ENCODE measurements at regions not wholly inside any gene's neighbourhood (a gene's known extent, or its start where the extent isn't known, plus 50 kb on each side); places are given as distances from the start of the nearest gene placed in this dataset.

DNA sequence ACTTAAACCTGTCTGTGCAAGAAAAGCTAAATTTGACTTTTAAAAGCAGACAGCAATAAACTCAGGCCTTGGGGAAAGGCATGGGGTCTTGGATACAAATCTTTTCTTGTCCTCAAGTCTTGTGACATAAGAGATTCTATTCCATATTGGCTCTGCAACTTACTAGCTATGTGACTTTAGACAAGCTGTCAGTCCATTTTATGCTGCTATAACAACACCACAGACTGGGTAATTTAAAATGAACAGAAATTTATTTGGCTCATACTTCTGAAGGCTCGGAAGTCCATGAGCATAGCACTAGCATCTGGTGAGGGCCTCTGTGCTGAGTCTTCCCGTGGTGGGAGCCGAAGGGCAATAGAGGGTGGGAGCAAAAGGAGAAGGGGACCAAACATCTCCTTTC is 246.0 kb upstream of the MOCS1 start:
- DNase-seq (no peak), ATAC-seq (no peak)
- no peak overlapping the region for H3K4me3 Mint-ChIP-seq
- no peaks in the 10 kb centered on the region for H3K4me1 Mint-ChIP-seq (ENCODE audit: low read depth)
- ChIA-PET POLR2A (no interaction called here), CTCF (no interaction called here)
- H3K27me3 Mint-ChIP-seq (ENCODE audit: low read depth), result peaks cover 13% of the 10 kb centered on the region
- peaks cover 18% of the 10 kb centered on the region for H3K9me3 Mint-ChIP-seq (ENCODE audit: insufficient read depth)
- no peaks in the 10 kb centered on the region for H3K36me3 Mint-ChIP-seq (ENCODE audit: low read depth)
- H3K27ac Mint-ChIP-seq, result no peak overlapping the region

DNA sequence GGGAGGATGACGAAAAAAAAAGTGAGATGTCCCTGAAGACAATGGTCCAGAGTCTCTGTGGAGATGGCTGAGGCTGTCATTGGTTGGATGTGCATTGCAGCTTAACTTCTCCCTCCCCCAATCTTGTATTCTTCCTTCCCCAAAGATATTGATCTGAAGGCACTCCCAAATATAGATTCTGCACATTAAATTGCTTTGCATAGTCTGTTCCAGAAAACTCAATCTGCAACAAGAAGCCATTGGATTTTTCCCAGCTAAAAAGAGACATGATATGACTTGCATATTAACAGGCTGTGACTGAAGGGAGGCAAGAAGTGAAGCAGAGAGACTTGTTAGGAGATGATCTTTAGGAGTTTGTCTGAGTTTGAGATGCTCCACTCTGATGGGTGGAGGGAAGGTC is 245.2 kb upstream of the MOCS1 start:
- no peaks in the 10 kb centered on the region for H3K4me1 Mint-ChIP-seq (ENCODE audit: low read depth)
- peaks cover 13% of the 10 kb centered on the region for H3K27me3 Mint-ChIP-seq (ENCODE audit: low read depth)
- H3K36me3 Mint-ChIP-seq (ENCODE audit: low read depth), result no peaks in the 10 kb centered on the region
- peaks cover 13% of the 10 kb centered on the region for H3K9me3 Mint-ChIP-seq (ENCODE audit: insufficient read depth)
- H3K4me3 Mint-ChIP-seq, result no peak overlapping the region
- ChIA-PET CTCF (no interaction called here), POLR2A (no interaction called here)
- DNase-seq, result no peak
- no peak overlapping the region for H3K27ac Mint-ChIP-seq
- ATAC-seq, result no peak

DNA sequence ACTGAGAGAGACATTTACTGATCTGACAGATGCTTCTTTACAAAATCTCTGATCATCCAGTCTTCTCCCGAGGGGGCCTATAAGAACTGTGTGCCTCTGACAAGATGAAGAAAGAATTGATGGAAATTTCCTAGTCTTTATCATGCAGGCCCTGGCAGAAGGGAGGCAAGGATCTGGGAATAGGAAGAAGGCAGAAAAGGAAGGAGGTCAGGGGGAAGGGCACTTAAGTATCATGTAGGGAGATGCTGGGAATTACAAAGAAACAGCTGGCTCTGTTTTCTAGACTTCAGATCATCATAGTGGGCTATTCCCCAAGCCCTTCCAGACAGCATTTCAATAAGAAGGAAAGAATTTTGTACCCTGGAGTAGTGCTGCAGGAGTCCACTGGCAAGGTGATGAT is 243.3 kb upstream of the MOCS1 start:
- Mint-ChIP-seq H3K36me3 (ENCODE audit: low read depth) (no peaks in the 10 kb centered on the region), H3K27ac (no peak overlapping the region), H3K4me1 (ENCODE audit: low read depth) (no peaks in the 10 kb centered on the region), H3K27me3 (ENCODE audit: low read depth) (peaks cover 10% of the 10 kb centered on the region), H3K9me3 (ENCODE audit: insufficient read depth) (no peaks in the 10 kb centered on the region), H3K4me3 (no peak overlapping the region)
- ATAC-seq (no peak), DNase-seq (no peak)
- ChIA-PET POLR2A (no interaction called here), CTCF (no interaction called here)

DNA sequence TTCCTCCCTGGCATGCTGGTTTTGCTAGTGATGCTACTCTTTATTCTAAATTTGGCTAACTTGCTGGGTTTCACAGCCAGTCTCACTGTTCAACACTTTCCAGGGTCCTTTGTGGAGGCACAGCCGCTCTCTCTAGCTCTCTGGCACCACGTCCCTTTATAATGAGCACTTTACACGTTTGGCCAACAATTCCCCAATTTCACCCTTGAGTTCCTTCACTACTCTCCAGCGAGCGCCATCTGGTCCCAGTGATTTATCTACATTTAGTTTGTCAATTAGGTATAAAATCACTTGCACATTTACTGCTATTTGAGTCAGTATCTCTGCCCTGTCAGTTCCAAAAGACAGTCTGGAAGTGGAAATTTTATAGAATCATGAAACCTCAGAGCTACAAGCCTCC is 241.9 kb upstream of the MOCS1 start:
- Mint-ChIP-seq H3K4me3 (no peak overlapping the region), H3K27me3 (ENCODE audit: low read depth) (peaks cover 8% of the 10 kb centered on the region), H3K9me3 (ENCODE audit: insufficient read depth) (no peaks in the 10 kb centered on the region), H3K27ac (no peak overlapping the region), H3K4me1 (ENCODE audit: low read depth) (no peaks in the 10 kb centered on the region), H3K36me3 (ENCODE audit: low read depth) (no peaks in the 10 kb centered on the region)
- DNase-seq, result no peak
- ChIA-PET CTCF (no interaction called here), POLR2A (no interaction called here)
- no peak for ATAC-seq

DNA sequence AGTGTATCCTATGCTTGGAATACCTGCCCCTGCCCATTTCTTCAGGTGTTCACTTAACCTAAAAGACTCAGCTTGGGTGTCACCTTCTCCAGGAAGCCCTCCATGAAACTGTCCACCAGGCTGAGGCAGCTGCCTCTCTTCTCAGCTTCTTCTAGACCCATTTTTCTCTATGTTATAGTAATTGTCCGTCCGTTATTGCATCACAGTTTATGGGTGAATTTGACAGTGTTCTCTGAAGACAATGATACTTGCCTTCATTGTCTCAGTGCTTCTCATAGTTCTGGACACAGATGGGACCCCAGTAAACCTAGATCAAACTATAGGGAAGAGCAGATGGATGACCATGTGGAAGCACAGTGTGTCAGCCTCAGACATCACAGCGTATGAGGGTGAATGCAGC is 238.0 kb upstream of the MOCS1 start:
- Mint-ChIP-seq H3K27me3 (ENCODE audit: low read depth) (peaks cover 4% of the 10 kb centered on the region), H3K4me1 (ENCODE audit: low read depth) (no peaks in the 10 kb centered on the region), H3K27ac (no peak overlapping the region), H3K36me3 (ENCODE audit: low read depth) (no peaks in the 10 kb centered on the region), H3K9me3 (ENCODE audit: insufficient read depth) (no peaks in the 10 kb centered on the region), H3K4me3 (no peak overlapping the region)
- DNase-seq (no peak), ATAC-seq (no peak)
- POLR2A ChIA-PET, result no interaction called here
- CTCF ChIA-PET, result no interaction called here

DNA sequence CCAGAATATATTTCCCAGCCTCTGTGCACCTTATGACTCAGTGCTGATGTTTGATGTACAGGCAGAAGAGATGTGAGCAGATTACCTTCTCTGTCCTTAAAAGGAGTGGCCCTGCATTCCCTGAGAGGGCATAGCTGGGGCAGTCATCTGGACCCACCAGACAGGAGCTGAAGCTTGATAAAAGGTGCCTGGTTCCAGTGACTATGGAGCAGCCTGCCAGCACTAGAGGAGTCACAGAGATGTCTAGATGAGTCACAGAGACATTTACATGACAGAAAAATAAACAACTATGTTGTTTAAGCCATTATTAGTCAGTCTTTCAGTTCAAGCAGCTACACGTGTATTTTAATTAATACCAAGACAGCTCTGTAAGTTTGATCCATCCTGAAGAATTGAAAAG is 237.1 kb upstream of the MOCS1 start:
- DNase-seq (no peak), ATAC-seq (no peak)
- no peaks in the 10 kb centered on the region for H3K36me3 Mint-ChIP-seq (ENCODE audit: low read depth)
- H3K4me1 Mint-ChIP-seq (ENCODE audit: low read depth), result no peaks in the 10 kb centered on the region
- H3K27me3 Mint-ChIP-seq (ENCODE audit: low read depth), result peaks cover 2% of the 10 kb centered on the region
- CTCF ChIA-PET, result no interaction called here
- H3K27ac Mint-ChIP-seq, result no peak overlapping the region
- no peak overlapping the region for H3K4me3 Mint-ChIP-seq
- POLR2A ChIA-PET, result no interaction called here
- no peaks in the 10 kb centered on the region for H3K9me3 Mint-ChIP-seq (ENCODE audit: insufficient read depth)

DNA sequence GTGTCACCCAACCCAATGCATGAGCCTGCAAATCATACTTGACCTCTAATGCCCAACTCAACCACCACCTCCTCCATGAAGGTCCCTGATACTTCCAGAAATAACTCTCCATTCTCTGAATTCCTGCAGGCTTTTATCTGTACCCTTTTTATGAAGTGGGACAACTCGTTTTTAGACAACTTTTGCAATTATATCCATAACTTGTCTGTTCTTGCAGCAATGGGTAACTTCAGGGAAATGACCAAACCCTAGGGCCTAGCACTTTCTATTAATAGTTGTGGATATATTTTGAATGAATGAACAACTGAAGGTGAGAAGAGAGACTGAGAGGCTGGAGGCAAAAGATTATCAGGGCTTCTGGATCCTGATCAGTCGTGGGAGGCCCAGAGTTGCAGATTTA is 236.6 kb upstream of the MOCS1 start:
- no peak overlapping the region for H3K4me3 Mint-ChIP-seq
- POLR2A ChIA-PET, result no interaction called here
- CTCF ChIA-PET, result no interaction called here
- H3K27ac Mint-ChIP-seq, result no peak overlapping the region
- no peak for ATAC-seq
- H3K9me3 Mint-ChIP-seq (ENCODE audit: insufficient read depth), result no peaks in the 10 kb centered on the region
- no peaks in the 10 kb centered on the region for H3K4me1 Mint-ChIP-seq (ENCODE audit: low read depth)
- H3K36me3 Mint-ChIP-seq (ENCODE audit: low read depth), result no peaks in the 10 kb centered on the region
- peaks cover 2% of the 10 kb centered on the region for H3K27me3 Mint-ChIP-seq (ENCODE audit: low read depth)
- DNase-seq, result no peak

DNA sequence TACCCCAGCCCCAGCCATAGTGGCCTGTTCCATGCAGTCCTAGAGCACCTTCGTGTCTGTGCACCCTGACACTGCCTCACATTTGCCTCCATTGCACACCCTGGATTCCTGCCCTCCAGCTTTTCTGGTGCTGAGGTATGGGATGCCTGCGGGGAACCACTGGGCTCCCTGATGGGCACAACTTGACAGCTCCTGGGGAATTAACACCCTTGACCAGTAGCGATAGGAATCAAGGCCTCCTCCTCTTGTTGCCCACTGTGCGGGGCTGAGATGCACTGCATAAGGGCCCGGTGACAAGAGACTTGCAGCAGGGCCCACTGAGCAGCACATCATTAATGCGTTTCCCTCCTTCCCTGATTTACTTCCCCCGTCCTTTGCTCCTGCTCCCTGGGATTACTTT is 235.6 kb upstream of the MOCS1 start:
- no peaks in the 10 kb centered on the region for H3K36me3 Mint-ChIP-seq (ENCODE audit: low read depth)
- no peak for ATAC-seq
- CTCF ChIA-PET, result no interaction called here

DNA sequence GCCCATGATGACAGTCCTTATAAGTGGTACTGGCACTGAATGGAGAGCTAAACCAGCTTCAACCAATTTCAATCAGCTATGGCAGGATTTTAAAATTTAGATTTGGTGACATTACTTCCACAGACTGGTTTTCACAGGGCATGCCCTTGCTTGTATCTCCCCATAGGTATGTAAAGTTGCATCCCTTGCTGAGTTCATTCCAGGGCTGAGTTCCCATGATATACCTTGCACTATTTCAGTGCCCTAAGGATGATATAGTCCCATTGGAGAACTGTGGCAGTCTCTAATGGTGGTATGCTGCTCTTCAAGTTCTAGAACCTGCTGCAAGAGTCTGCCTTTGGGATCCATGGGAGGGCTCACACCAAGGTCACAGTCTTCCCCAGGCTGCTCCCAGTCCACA is 232.7 kb upstream of the MOCS1 start:
- peaks cover 2% of the 10 kb centered on the region for H3K27me3 Mint-ChIP-seq (ENCODE audit: low read depth)
- H3K9me3 Mint-ChIP-seq (ENCODE audit: insufficient read depth), result no peaks in the 10 kb centered on the region
- no peak overlapping the region for H3K27ac Mint-ChIP-seq
- ChIA-PET CTCF (no interaction called here), POLR2A (no interaction called here)
- no peak overlapping the region for H3K4me3 Mint-ChIP-seq
- DNase-seq, result no peak
- no peak for ATAC-seq
- H3K4me1 Mint-ChIP-seq (ENCODE audit: low read depth), result no peaks in the 10 kb centered on the region
- H3K36me3 Mint-ChIP-seq (ENCODE audit: low read depth), result no peaks in the 10 kb centered on the region

More for the DNA sequence above, 235.6 kb upstream of the MOCS1 start:
- Mint-ChIP-seq H3K4me1 (ENCODE audit: low read depth) (no peaks in the 10 kb centered on the region), H3K27ac (no peak overlapping the region), H3K27me3 (ENCODE audit: low read depth) (peaks cover 2% of the 10 kb centered on the region), H3K9me3 (ENCODE audit: insufficient read depth) (no peaks in the 10 kb centered on the region), H3K4me3 (no peak overlapping the region)
- POLR2A ChIA-PET, result no interaction called here
- DNase-seq, result no peak

DNA sequence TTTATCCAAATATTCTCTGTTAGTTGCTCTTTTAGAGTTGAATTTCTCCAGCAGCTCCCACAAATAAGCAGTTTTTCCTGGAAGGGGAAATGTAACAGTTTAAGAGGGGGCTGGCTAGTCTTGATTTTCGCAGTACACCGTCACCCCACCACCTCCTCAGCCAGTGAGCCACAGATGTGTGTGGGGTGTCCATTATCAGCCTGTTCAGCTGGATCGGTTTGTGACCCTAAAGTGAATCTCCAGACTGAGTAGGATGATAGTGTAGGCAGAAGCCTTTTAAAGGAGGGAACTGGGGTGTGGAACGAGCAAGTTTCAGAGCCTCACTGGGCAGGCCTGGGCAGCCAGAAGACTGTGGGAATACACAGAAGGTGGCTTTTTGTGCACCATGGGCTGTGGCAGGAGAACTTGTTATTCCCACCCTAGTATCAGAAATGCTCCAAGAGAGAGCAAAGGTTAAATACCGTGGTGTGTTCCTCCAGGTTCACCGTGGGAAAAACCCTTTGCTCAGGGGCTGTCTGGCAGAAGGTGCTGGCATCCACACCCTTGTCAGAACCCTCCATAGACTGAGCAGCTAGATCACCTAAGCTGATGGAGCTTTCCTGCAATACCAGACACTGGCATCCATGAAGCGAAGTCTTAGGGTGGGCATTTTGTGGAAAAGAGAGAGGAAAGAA is 230.9 kb upstream of the MOCS1 start:
- ChIA-PET CTCF (no interaction called here), POLR2A (no interaction called here)
- no peaks in the 10 kb centered on the region for H3K36me3 Mint-ChIP-seq (ENCODE audit: low read depth)
- no peak overlapping the region for H3K27ac Mint-ChIP-seq
- H3K27me3 Mint-ChIP-seq (ENCODE audit: low read depth), result peaks cover 1% of the 10 kb centered on the region
- H3K4me1 Mint-ChIP-seq (ENCODE audit: low read depth), result no peaks in the 10 kb centered on the region
- no peaks in the 10 kb centered on the region for H3K9me3 Mint-ChIP-seq (ENCODE audit: insufficient read depth)
- DNase-seq, result no peak
- H3K4me3 Mint-ChIP-seq, result no peak overlapping the region
- ATAC-seq, result no peak

DNA sequence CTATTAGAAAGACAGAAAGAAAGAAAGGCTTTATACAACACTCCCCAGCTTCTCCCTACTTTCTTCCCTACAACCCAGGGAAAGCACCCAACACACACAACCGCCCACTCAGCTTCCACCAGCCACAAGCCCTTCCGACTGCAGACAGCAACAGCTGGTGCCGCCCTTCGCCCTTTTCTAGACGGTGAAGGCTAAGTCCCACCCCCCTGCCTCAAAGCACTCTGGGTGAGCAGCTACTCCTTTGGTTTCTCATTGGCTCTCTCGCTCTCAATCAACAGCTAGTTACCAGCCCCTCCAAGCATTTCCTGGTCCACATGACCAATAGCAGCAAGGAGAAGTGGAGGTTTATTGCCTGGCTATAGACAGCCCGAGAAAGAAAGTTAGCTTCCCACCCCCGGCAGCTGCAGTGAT is 230.1 kb upstream of the MOCS1 start:
- Mint-ChIP-seq H3K9me3 (ENCODE audit: insufficient read depth) (no peaks in the 10 kb centered on the region), H3K36me3 (ENCODE audit: low read depth) (no peaks in the 10 kb centered on the region), H3K27me3 (ENCODE audit: low read depth) (no peaks in the 10 kb centered on the region), H3K4me3 (no peak overlapping the region), H3K27ac (no peak overlapping the region), H3K4me1 (ENCODE audit: low read depth) (no peaks in the 10 kb centered on the region)
- DNase-seq (no peak), ATAC-seq (no peak)
- ChIA-PET POLR2A (no interaction called here), CTCF (no interaction called here)

DNA sequence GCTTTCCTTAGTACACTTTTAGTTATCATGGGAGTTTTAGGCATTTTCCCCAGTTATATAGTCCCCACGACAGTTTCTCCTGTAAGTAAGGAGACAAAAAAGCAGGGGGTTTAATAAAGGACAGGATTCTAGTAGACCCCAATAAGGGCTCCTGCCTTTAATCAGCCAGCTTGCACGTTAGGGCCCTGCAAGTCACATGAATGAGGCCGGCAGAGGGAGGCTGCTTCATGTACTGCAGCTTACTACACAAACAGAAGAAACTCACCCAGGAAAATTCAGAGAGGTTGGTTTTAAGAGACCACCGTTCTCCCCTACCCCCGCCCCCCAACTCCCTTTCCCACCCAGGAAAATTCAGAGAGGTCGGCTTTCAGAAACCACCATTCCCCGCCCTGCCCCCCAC is 229.7 kb upstream of the MOCS1 start:
- Mint-ChIP-seq H3K27me3 (ENCODE audit: low read depth) (no peaks in the 10 kb centered on the region), H3K27ac (no peak overlapping the region), H3K36me3 (ENCODE audit: low read depth) (no peaks in the 10 kb centered on the region), H3K4me3 (no peak overlapping the region), H3K9me3 (ENCODE audit: insufficient read depth) (no peaks in the 10 kb centered on the region), H3K4me1 (ENCODE audit: low read depth) (no peaks in the 10 kb centered on the region)
- ATAC-seq, result no peak
- no peak for DNase-seq
- ChIA-PET POLR2A (no interaction called here), CTCF (no interaction called here)

DNA sequence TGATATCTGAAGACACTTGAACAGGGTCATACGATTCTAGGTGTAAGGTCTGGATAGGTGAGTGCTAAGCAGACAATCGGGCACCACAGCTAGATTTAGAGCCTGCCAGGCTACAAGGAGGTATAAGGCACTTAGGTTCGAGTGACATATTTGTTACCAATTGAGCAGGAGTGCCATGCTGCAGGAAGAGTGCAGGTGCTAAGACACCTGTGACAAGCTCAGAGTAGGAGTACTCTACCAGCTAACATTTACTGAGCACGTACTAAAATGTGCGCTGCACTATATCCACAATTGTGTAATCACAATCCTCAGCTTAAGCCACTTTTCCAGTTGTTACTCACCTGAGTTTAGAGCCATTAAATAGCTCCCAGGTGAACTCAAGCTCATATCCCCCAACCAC is 227.8 kb upstream of the MOCS1 start:
- Mint-ChIP-seq H3K4me1 (ENCODE audit: low read depth) (no peaks in the 10 kb centered on the region), H3K36me3 (ENCODE audit: low read depth) (no peaks in the 10 kb centered on the region), H3K9me3 (ENCODE audit: insufficient read depth) (no peaks in the 10 kb centered on the region), H3K27me3 (ENCODE audit: low read depth) (no peaks in the 10 kb centered on the region), H3K4me3 (no peak overlapping the region), H3K27ac (no peak overlapping the region)
- POLR2A ChIA-PET, result no interaction called here
- no peak for ATAC-seq
- no peak for DNase-seq
- CTCF ChIA-PET, result no interaction called here
